GM23338 (cell line): ENCODE measurements at regions not wholly inside any gene's neighbourhood (a gene's known extent, or its start where the extent isn't known, plus 50 kb on each side); places are given as distances from the start of the nearest gene placed in this dataset.

Source experiments
- ATAC-seq: fragments of 200-7000 bp; cut with Tn5 transposase; 3 replicates; pipeline ENCODE4 v1.9.1; 2020
- DNase-seq: peaks from one replicate; pipeline ENCODE4 v3.0.0-alpha.2; 2015; ENCODE audit warnings: low spot score
- H2AFZ ChIP-seq: fragments of 200-600 bp; sonication (generic); 2 replicates; pipeline ENCODE4 v1.8.0; 2016; ENCODE audit warnings: antibody characterized with exemption, mild to moderate bottlenecking, moderate library complexity
- H3F3A ChIP-seq: fragments of 200-600 bp; sonication (generic); replicated peaks from 2 replicates; pipeline ENCODE4 v1.8.0; 2017; ENCODE audit warnings: antibody characterized with exemption, mixed run types, low read depth
- H3K27ac ChIP-seq: fragments of 200-600 bp; sonication (generic); 2 replicates; pipeline ENCODE4 v1.6.1; 2016; ENCODE audit warnings: low read depth
- H3K27me3 ChIP-seq: fragments of 200-600 bp; sonication (generic); 2 replicates; pipeline ENCODE4 v1.8.0; 2016; ENCODE audit warnings: mild to moderate bottlenecking, mixed run types, moderate library complexity; ENCODE audit not compliant: insufficient read depth
- H3K36me3 ChIP-seq: fragments of 200-600 bp; sonication (generic); 2 replicates; pipeline ENCODE4 v1.8.0; 2016; ENCODE audit warnings: mild to moderate bottlenecking; ENCODE audit not compliant: insufficient read depth
- H3K4me1 ChIP-seq: fragments of 200-600 bp; sonication (generic); 2 replicates; pipeline ENCODE4 v1.8.0; 2016; ENCODE audit warnings: mild to moderate bottlenecking, moderate library complexity; ENCODE audit not compliant: insufficient read depth
- H3K4me2 ChIP-seq: fragments of 200-600 bp; sonication (generic); 2 replicates; pipeline ENCODE4 v1.7.1; 2017; ENCODE audit warnings: mixed run types
- H3K4me3 ChIP-seq: fragments of 200-600 bp; sonication (generic); 2 replicates; pipeline ENCODE4 v1.6.1; 2016; ENCODE audit warnings: mixed run types
- H3K79me2 ChIP-seq: fragments of 200-600 bp; sonication (generic); replicated peaks from 2 replicates; pipeline ENCODE4 v1.8.0; 2017; ENCODE audit warnings: mild to moderate bottlenecking; ENCODE audit not compliant: insufficient read depth
- H3K9me2 ChIP-seq: fragments of 200-600 bp; sonication (generic); 2 replicates; pipeline ENCODE4 v1.8.0; 2017; ENCODE audit not compliant: insufficient read depth
- H4K20me1 ChIP-seq: fragments of 200-600 bp; sonication (generic); replicated peaks from 2 replicates; pipeline ENCODE4 v1.8.0; 2017; ENCODE audit warnings: mild to moderate bottlenecking; ENCODE audit not compliant: insufficient read depth
- H3K27ac Mint-ChIP-seq: 2 replicates; pipeline ENCODE4 v1.8.0; 2020; ENCODE audit warnings: inconsistent platforms, mild to moderate bottlenecking, moderate library complexity, mixed read lengths
- H3K27me3 Mint-ChIP-seq: 3 replicates; pipeline ENCODE4 v1.8.0; 2022; ENCODE audit warnings: low read depth, mild to moderate bottlenecking, moderate library complexity, mixed read lengths, inconsistent platforms; ENCODE audit not compliant: insufficient read depth, poor library complexity
- H3K36me3 Mint-ChIP-seq: 3 replicates; pipeline ENCODE4 v1.8.0; 2021; ENCODE audit warnings: low read depth, mild to moderate bottlenecking, inconsistent platforms, moderate library complexity, mixed read lengths
- H3K4me1 Mint-ChIP-seq: 3 replicates; pipeline ENCODE4 v1.8.0; 2020; ENCODE audit warnings: mild to moderate bottlenecking, inconsistent platforms, mixed read lengths
- H3K4me3 Mint-ChIP-seq: 3 replicates; pipeline ENCODE4 v1.8.0; 2021; ENCODE audit warnings: moderate library complexity, mild to moderate bottlenecking, inconsistent platforms, mixed read lengths
- H3K9me3 Mint-ChIP-seq: 3 replicates; pipeline ENCODE4 v1.8.0; 2020; ENCODE audit warnings: moderate library complexity, mild to moderate bottlenecking, inconsistent platforms, mixed read lengths
- CREB1 ChIP-seq: fragments of 250-450 bp; sonication (Bioruptor Pico); IDR thresholded peaks from 2 replicates; pipeline ENCODE4 v1.5.0; 2020; ENCODE audit warnings: low read depth, mild to moderate bottlenecking, moderate library complexity
- CTCF ChIP-seq, 2 experiments: fragments of 200-600 bp in 1 of 2; sonication (generic) in 1 of 2; conservative IDR thresholded peaks; 2 replicates each; pipeline versions ENCODE4 v1.5.1 to v1.6.1; 2016 to 2017; ENCODE audit warnings: antibody characterized with exemption in 2 of 2, low read depth in 2 of 2, mild to moderate bottlenecking in 2 of 2, moderate library complexity in 1 of 2
- ETS1 ChIP-seq: IDR thresholded peaks from 2 replicates; pipeline ENCODE4 v1.6.1; 2016; ENCODE audit warnings: antibody characterized with exemption
- EZH2 ChIP-seq: fragments of 200-600 bp; sonication (generic); IDR thresholded peaks from one replicate; pipeline ENCODE4 v1.8.0; 2017; ENCODE audit warnings: antibody characterized with exemption, mild to moderate bottlenecking, low read depth; ENCODE audit not compliant: unreplicated experiment
- EZH2phosphoT487 ChIP-seq: fragments of 200-600 bp; sonication (generic); IDR thresholded peaks from one replicate; pipeline ENCODE4 v1.8.1; 2018; ENCODE audit warnings: antibody characterized with exemption; ENCODE audit not compliant: unreplicated experiment
- JUNB ChIP-seq: IDR thresholded peaks from one replicate; pipeline ENCODE4 v1.6.1; 2016; ENCODE audit warnings: antibody characterized with exemption; ENCODE audit not compliant: unreplicated experiment
- NANOG ChIP-seq: IDR thresholded peaks from 2 replicates; pipeline ENCODE4 v1.6.1; 2016; ENCODE audit warnings: antibody characterized with exemption, borderline replicate concordance
- POLR2AphosphoS5 ChIP-seq: IDR thresholded peaks from 2 replicates; pipeline ENCODE4 v1.6.1; 2016; ENCODE audit warnings: antibody characterized with exemption, low read depth
- REST ChIP-seq: IDR thresholded peaks from one replicate; pipeline ENCODE4 v1.6.1; 2018; ENCODE audit warnings: antibody characterized with exemption; ENCODE audit not compliant: unreplicated experiment
- STAT1 ChIP-seq: IDR thresholded peaks from one replicate; pipeline ENCODE4 v1.6.1; 2016; ENCODE audit warnings: antibody characterized with exemption; ENCODE audit not compliant: unreplicated experiment
- ZNF114 ChIP-seq: fragments of 250-450 bp; sonication (Bioruptor Pico); IDR thresholded peaks from 2 replicates; pipeline ENCODE4 v1.5.0; 2020; ENCODE audit warnings: mild to moderate bottlenecking, moderate library complexity
- ZNF331 ChIP-seq: fragments of 250-450 bp; sonication (Bioruptor Pico); IDR thresholded peaks from 2 replicates; pipeline ENCODE4 v1.5.0; 2020; ENCODE audit warnings: low read depth, mild to moderate bottlenecking, moderate library complexity
- ZNF462 ChIP-seq: fragments of 250-450 bp; sonication (Bioruptor Pico); IDR thresholded peaks from 2 replicates; pipeline ENCODE4 v1.5.0; 2020; ENCODE audit warnings: mild to moderate bottlenecking, moderate library complexity

GRCh38 chr17:15892731-15893657 lies 51.9 kb upstream of the ADORA2B start:
- no peaks in the 10 kb centered on the region for H3K4me1 ChIP-seq
- H3K27me3 Mint-ChIP-seq, result peaks cover 2% of the 10 kb centered on the region
- ATAC-seq, result no peak
- no peak overlapping the region for H3K4me3 Mint-ChIP-seq
- no peaks in the 10 kb centered on the region for H3K36me3 ChIP-seq
- H3K9me3 Mint-ChIP-seq, result no peaks in the 10 kb centered on the region
- peaks cover 6% of the 10 kb centered on the region; the same call in 1 of the 2 replicates for H3K9me2 ChIP-seq
- H4K20me1 ChIP-seq, result no peaks in the 10 kb centered on the region
- no peaks in the 10 kb centered on the region for H3F3A ChIP-seq
- H3K27me3 ChIP-seq, result no peaks in the 10 kb centered on the region
- H3K4me1 Mint-ChIP-seq, result peaks cover 4% of the 10 kb centered on the region; the same call in 2 of the 3 replicates
- H3K27ac ChIP-seq, result no peak overlapping the region
- no peak for DNase-seq
- no peak overlapping the region for H2AFZ ChIP-seq
- no peaks in the 10 kb centered on the region for H3K79me2 ChIP-seq
- no peak overlapping the region for H3K4me2 ChIP-seq
- no peak overlapping the region for H3K27ac Mint-ChIP-seq
- no peak overlapping the region for H3K4me3 ChIP-seq
- no peaks in the 10 kb centered on the region for H3K36me3 Mint-ChIP-seq
- no peak for TF ChIP-seq ZNF462 (CRISPR knock-in tag)
- no peak for TF ChIP-seq CTCF (conservative IDR thresholded peaks at IDR 0.05; ENCODE audit: low read depth in 2 of 2)
- no peak for TF ChIP-seq POLR2AphosphoS5
- no peak for TF ChIP-seq STAT1
- no peak for TF ChIP-seq ZNF331 (CRISPR knock-in tag)
- TF ChIP-seq JUNB, result no peak
- TF ChIP-seq EZH2phosphoT487, result no peak
- no peak for TF ChIP-seq REST
- no peak for TF ChIP-seq EZH2
- no peak for TF ChIP-seq NANOG
- TF ChIP-seq CREB1 (CRISPR knock-in tag), result no peak
- no peak for TF ChIP-seq ZNF114 (CRISPR knock-in tag)
- no peak for TF ChIP-seq ETS1
